ENCODE measurements at regions not wholly inside any gene's neighbourhood (a gene's known extent, or its start where the extent isn't known, plus 50 kb on each side); places are given as distances from the start of the nearest gene placed in this dataset.

- intact Hi-C loops (cut with micrococcal nuclease), result no loop called here
Observed at GRCh38 chrX:134727363-134727762, 69.1 kb upstream of the PLAC1 start.

DNA sequence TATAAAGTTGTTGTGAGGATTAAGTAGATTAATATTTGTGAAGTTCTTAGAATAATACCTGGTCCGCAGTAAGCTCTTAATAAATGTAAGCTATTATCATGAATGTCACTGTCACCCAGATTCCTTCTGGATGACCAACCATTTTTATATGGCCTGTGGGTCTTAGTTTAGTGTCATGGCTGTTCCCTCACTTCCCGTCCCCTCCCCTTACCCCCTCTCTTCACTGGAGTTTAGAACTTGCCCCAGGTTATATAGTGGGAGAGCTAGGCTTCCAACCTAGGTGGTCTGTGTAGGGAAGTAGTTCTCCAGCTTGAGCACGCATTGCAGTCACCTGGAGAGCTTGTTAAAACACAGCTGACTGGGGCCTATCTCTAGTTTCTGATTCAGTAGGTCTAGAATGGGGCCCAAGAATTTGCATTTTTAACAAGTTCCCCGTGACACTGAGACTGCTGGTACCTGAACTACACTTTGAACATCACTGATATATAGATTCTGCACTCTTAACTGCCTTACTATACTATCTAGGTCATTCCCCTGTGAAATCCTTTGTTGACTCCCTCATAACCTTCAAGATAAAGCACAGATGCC lies 66.9 kb upstream of the PLAC1 start:
- Histone ChIP-seq H3K9me1 (replicated peaks; ENCODE audit: control insufficient read depth, extremely low read depth, insufficient read depth, low read length) (no peaks in the 10 kb centered on the region), H3K9me3 (replicated peaks; ENCODE audit: control insufficient read depth, insufficient read depth, low read length) (no peaks in the 10 kb centered on the region), H3K4me2 (ENCODE audit: insufficient read depth, low read length) (no peak overlapping the region), H2AFZ (ENCODE audit: low read depth, low read length) (no peak overlapping the region), H3K79me2 (ENCODE audit: control insufficient read depth, insufficient read depth, low read length) (no peaks in the 10 kb centered on the region), H3K36me3 (ENCODE audit: control insufficient read depth in 2 of 2, extremely low read depth in 1 of 2, insufficient read depth in 2 of 2, low read length in 2 of 2) (no peaks in the 10 kb centered on the region), H4K20me1 (replicated peaks; ENCODE audit: control insufficient read depth, extremely low read depth, insufficient read depth, low read length) (no peaks in the 10 kb centered on the region), H3K4me1 (ENCODE audit: control insufficient read depth, extremely low read depth, insufficient read depth, low read length) (no peaks in the 10 kb centered on the region), H3K27ac (ENCODE audit: insufficient read depth, low read depth, low read length) (no peak overlapping the region), H3K4me3 (replicated peaks in 1 of 3; ENCODE audit: insufficient read depth in 1 of 3, low read depth in 1 of 3, low read length in 3 of 3) (no peak overlapping the region), H3K27me3 (ENCODE audit: control insufficient read depth in 2 of 2, insufficient read depth in 2 of 2, low read length in 2 of 2) (no peaks in the 10 kb centered on the region), H3K9ac (replicated peaks; ENCODE audit: extremely low read depth, insufficient read depth, low read length) (no peak overlapping the region)
- intact Hi-C loops (cut with micrococcal nuclease), result no loop called here
- POLR2A ChIA-PET, result no interaction called here
- dilution Hi-C loops (cut with MboI; ENCODE audit: extremely low pct_ligation_motif_present, low sequenced_read_pairs), result no loop called here
- TF ChIP-seq MYC (IDR thresholded peaks at IDR 0.05; ENCODE audit: low read depth, low read length), result no peak
- TF ChIP-seq GATA2 (IDR thresholded peaks at IDR 0.05; ENCODE audit: insufficient read depth, insufficient read length, low read depth, low read length), result no peak
- TF ChIP-seq POLR2A (IDR thresholded peaks at IDR 0.05; ENCODE audit: low read depth, low read length), result no peak
- TF ChIP-seq POLR2AphosphoS5 (IDR thresholded peaks at IDR 0.05; ENCODE audit: insufficient read depth, low read depth, low read length), result no peak
- TF ChIP-seq FOS (IDR thresholded peaks at IDR 0.05; ENCODE audit: borderline replicate concordance, insufficient read depth, low read length), result no peak
- no peak for TF ChIP-seq JUN (IDR thresholded peaks at IDR 0.05; ENCODE audit: borderline replicate concordance, insufficient read depth, insufficient read length, low read depth)
- TF ChIP-seq, protein P1, sequence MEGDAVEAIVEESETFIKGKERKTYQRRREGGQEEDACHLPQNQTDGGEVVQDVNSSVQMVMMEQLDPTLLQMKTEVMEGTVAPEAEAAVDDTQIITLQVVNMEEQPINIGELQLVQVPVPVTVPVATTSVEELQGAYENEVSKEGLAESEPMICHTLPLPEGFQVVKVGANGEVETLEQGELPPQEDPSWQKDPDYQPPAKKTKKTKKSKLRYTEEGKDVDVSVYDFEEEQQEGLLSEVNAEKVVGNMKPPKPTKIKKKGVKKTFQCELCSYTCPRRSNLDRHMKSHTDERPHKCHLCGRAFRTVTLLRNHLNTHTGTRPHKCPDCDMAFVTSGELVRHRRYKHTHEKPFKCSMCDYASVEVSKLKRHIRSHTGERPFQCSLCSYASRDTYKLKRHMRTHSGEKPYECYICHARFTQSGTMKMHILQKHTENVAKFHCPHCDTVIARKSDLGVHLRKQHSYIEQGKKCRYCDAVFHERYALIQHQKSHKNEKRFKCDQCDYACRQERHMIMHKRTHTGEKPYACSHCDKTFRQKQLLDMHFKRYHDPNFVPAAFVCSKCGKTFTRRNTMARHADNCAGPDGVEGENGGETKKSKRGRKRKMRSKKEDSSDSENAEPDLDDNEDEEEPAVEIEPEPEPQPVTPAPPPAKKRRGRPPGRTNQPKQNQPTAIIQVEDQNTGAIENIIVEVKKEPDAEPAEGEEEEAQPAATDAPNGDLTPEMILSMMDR (IDR thresholded peaks at IDR 0.05; ENCODE audit: extremely low read depth in 1 of 2, insufficient read depth in 1 of 2, low read depth in 1 of 2, low read length in 2 of 2), result no peak
- no peak for TF ChIP-seq EZH2 (IDR thresholded peaks at IDR 0.05; ENCODE audit: borderline replicate concordance, low read depth, low read length, severe bottlenecking)
- TF ChIP-seq MAX (IDR thresholded peaks at IDR 0.05; ENCODE audit: insufficient read depth, insufficient read length), result no peak
- BruUV-seq (replicated peaks), result no TSS peak
- DNase-seq (ENCODE audit: low read depth, low spot score), result no peak
- no peak for FAIRE-seq
- CTCF ChIA-PET, result interaction anchor here (0.8 to 1.2 kb wide), 2 partner anchors 131 to 183 kb away, joined by 4 read pairs; no protein-coding TSS in a partner anchor

More at GRCh38 chrX:134727363-134727762, 69.1 kb upstream of the PLAC1 start:
- H4K20me1 ChIP-seq (replicated peaks; ENCODE audit: control insufficient read depth, extremely low read depth, insufficient read depth, low read length), result no peaks in the 10 kb centered on the region
- H3K27me3 ChIP-seq (ENCODE audit: control insufficient read depth in 2 of 2, insufficient read depth in 2 of 2, low read length in 2 of 2), result no peaks in the 10 kb centered on the region
- H3K27ac ChIP-seq (ENCODE audit: insufficient read depth, low read depth, low read length), result no peak overlapping the region
- ChIA-PET POLR2A (no interaction called here), CTCF (interaction anchor here (0.7 to 1.9 kb wide), 11 partner anchors 9 to 251 kb away, joined by 3 to 13 read pairs (median 3); no protein-coding TSS in a partner anchor)
- no peak overlapping the region for H3K4me3 ChIP-seq (replicated peaks in 1 of 3; ENCODE audit: insufficient read depth in 1 of 3, low read depth in 1 of 3, low read length in 3 of 3)
- peak; percentile 64 for FAIRE-seq
- H3K4me1 ChIP-seq (ENCODE audit: control insufficient read depth, extremely low read depth, insufficient read depth, low read length), result no peaks in the 10 kb centered on the region
- H3K4me2 ChIP-seq (ENCODE audit: insufficient read depth, low read length), result no peak overlapping the region
- H3K9me1 ChIP-seq (replicated peaks; ENCODE audit: control insufficient read depth, extremely low read depth, insufficient read depth, low read length), result no peaks in the 10 kb centered on the region
- H3K79me2 ChIP-seq (ENCODE audit: control insufficient read depth, insufficient read depth, low read length), result no peaks in the 10 kb centered on the region
- dilution Hi-C loops (cut with MboI; ENCODE audit: extremely low pct_ligation_motif_present, low sequenced_read_pairs), result no loop called here
- H3K9me3 ChIP-seq (replicated peaks; ENCODE audit: control insufficient read depth, insufficient read depth, low read length), result no peaks in the 10 kb centered on the region
- no peaks in the 10 kb centered on the region for H3K36me3 ChIP-seq (ENCODE audit: control insufficient read depth in 2 of 2, extremely low read depth in 1 of 2, insufficient read depth in 2 of 2, low read length in 2 of 2)
- H3K9ac ChIP-seq (replicated peaks; ENCODE audit: extremely low read depth, insufficient read depth, low read length), result no peak overlapping the region
- TF ChIP-seq, protein P1 (IDR thresholded peaks at IDR 0.05; ENCODE audit: extremely low read depth in 1 of 2, insufficient read depth in 1 of 2, low read depth in 1 of 2, low read length in 2 of 2), result peak in 1 of 2 donors; percentile 14
- no peak for TF ChIP-seq MYC (IDR thresholded peaks at IDR 0.05; ENCODE audit: low read depth, low read length)
- DNase-seq (ENCODE audit: low read depth, low spot score), result peak; percentile 34
- no peak overlapping the region for H2AFZ ChIP-seq (ENCODE audit: low read depth, low read length)
- no TSS peak for BruUV-seq (replicated peaks)
